Panc1 (cell line): ENCODE measurements at regions not wholly inside any gene's neighbourhood (a gene's known extent, or its start where the extent isn't known, plus 50 kb on each side); places are given as distances from the start of the nearest gene placed in this dataset.

ENCODE experiments used
- ATAC-seq: fragments of 200-7000 bp; cut with Tn5 transposase; 2 replicates; pipeline ENCODE4 v1.9.1; 2020; ENCODE audit warnings: mild to moderate bottlenecking, moderate library complexity
- BruUV-seq: library from RNA; stranded (reverse); fragments of 400-500 nt; replicated peaks from 2 replicates; lab custom pipeline; 2021; lab: Mats Ljungman, UMichigan
- CTCF ChIA-PET: fragments of 300-600 bp; sonication (Branson Sonifier 250); formaldehyde crosslinking; loops from one replicate; lab custom pipeline; 2022; ENCODE audit warnings: antibody characterized with exemption; lab: Charles Lee
- POLR2A ChIA-PET: fragments of 300-600 bp; sonication (Branson Sonifier 250); formaldehyde crosslinking; loops from one replicate; lab custom pipeline; 2022; ENCODE audit warnings: antibody characterized with exemption; lab: Charles Lee
- DNase-seq: peaks from one replicate; pipeline ENCODE4 v3.0.0-alpha.2; 2010; ENCODE audit warnings: low read depth, low spot score
- H3K27ac ChIP-seq: 2 replicates; pipeline ENCODE4 v1.5.1; 2011; ENCODE audit warnings: mild to moderate bottlenecking, low read length, inconsistent platforms
- H3K27me3 ChIP-seq: fragments of 200-500 bp; sonication (Bioruptor generic); 2 replicates; pipeline ENCODE4 v1.6.0; 2014; ENCODE audit warnings: low read length, inconsistent platforms; ENCODE audit not compliant: control insufficient read depth, insufficient read depth
- H3K36me3 ChIP-seq: fragments of 200-500 bp; sonication (Bioruptor generic); 2 replicates; pipeline ENCODE4 v1.5.1; 2014; ENCODE audit warnings: inconsistent platforms, mild to moderate bottlenecking, low read length, moderate library complexity; ENCODE audit not compliant: control insufficient read depth, insufficient read depth
- H3K4me1 ChIP-seq: 2 replicates; pipeline ENCODE4 v1.5.1; 2011; ENCODE audit warnings: inconsistent platforms, mild to moderate bottlenecking, low read length, moderate library complexity; ENCODE audit not compliant: control insufficient read depth, insufficient read depth
- H3K4me3 ChIP-seq, 2 experiments: 2 replicates each; pipeline ENCODE4 v1.5.1; 2011 to 2012; ENCODE audit warnings: low read depth in 2 of 2, low read length in 2 of 2, mild to moderate bottlenecking in 2 of 2, inconsistent platforms in 1 of 2, moderate library complexity in 1 of 2
- H3K9me3 ChIP-seq: fragments of 200-500 bp; sonication (Bioruptor generic); 2 replicates; pipeline ENCODE4 v1.5.1; 2014; ENCODE audit warnings: low read depth, mild to moderate bottlenecking, inconsistent platforms, low read length, moderate library complexity; ENCODE audit not compliant: control insufficient read depth, insufficient read depth
- CTCF ChIP-seq: fragments of 450-650 bp; IDR thresholded peaks from 2 replicates; pipeline ENCODE4 v1.5.1; 2017; ENCODE audit warnings: mild to moderate bottlenecking
- POLR2AphosphoS5 ChIP-seq: IDR thresholded peaks from 2 replicates; pipeline ENCODE4 v1.6.1; 2012; ENCODE audit warnings: mild to moderate bottlenecking, low read depth, low read length, moderate library complexity
- REST ChIP-seq, 2 experiments: IDR thresholded peaks; 2 replicates each; pipeline ENCODE4 v1.6.1; 2011 to 2012; ENCODE audit warnings: low read depth in 2 of 2, control low read depth in 1 of 2, low read length in 1 of 2, mild to moderate bottlenecking in 1 of 2, moderate library complexity in 1 of 2; ENCODE audit not compliant: insufficient read depth in 1 of 2
- SIN3A ChIP-seq: IDR thresholded peaks from 2 replicates; pipeline ENCODE4 v1.6.1; 2012; ENCODE audit warnings: low read depth, mild to moderate bottlenecking, low read length, moderate library complexity, borderline replicate concordance; ENCODE audit not compliant: insufficient read depth
- TCF7L2 ChIP-seq: IDR thresholded peaks from 2 replicates; pipeline ENCODE4 v1.6.1; 2011; ENCODE audit warnings: mild to moderate bottlenecking, low read depth, low read length, inconsistent platforms
- in situ Hi-C: cut with HindIII; loops from 2 replicates; pipeline ENCODE4 v1.10.0; 2016; ENCODE audit warnings: low sequenced_read_pairs, low pct_unique_long_range_greater_than_20kb
- intact Hi-C: fragments of 100-400 bp; cut with micrococcal nuclease; formaldehyde crosslinking; loops from one replicate; pipeline ENCODE4 v1.10.0; 2022; ENCODE audit not compliant: unreplicated experiment

- Histone ChIP-seq H3K9me3 (no peaks in the 10 kb centered on the region), H3K27me3 (no peaks in the 10 kb centered on the region), H3K4me1 (no peaks in the 10 kb centered on the region), H3K4me3 (no peak overlapping the region), H3K27ac (no peak overlapping the region), H3K36me3 (no peaks in the 10 kb centered on the region)
- CTCF ChIA-PET = no interaction called here
- POLR2A ChIA-PET = no interaction called here
- in situ Hi-C loops = no loop called here
- ATAC-seq (no peak), DNase-seq (no peak)
- intact Hi-C loops = no loop called here
- BruUV-seq = no TSS peak
- no peak for TF ChIP-seq REST (IDR thresholded peaks at IDR 0.05; ENCODE audit: insufficient read depth in 1 of 2, low read depth in 2 of 2, low read length in 1 of 2)
- no peak for TF ChIP-seq TCF7L2
- TF ChIP-seq SIN3A = no peak
- TF ChIP-seq CTCF = no peak
- TF ChIP-seq POLR2AphosphoS5 = no peak
These were observed 366.2 kb downstream of the MIAT start for GRCh38 chr22:27023591-27023990.

GRCh38 chr22:27024982-27025381 lies 367.6 kb downstream of the MIAT start:
- BruUV-seq = no TSS peak
- DNase-seq (no peak), ATAC-seq (no peak)
- Histone ChIP-seq H3K9me3 (no peaks in the 10 kb centered on the region), H3K27ac (no peak overlapping the region), H3K4me3 (no peak overlapping the region), H3K27me3 (no peaks in the 10 kb centered on the region), H3K36me3 (no peaks in the 10 kb centered on the region), H3K4me1 (no peaks in the 10 kb centered on the region)
- POLR2A ChIA-PET = no interaction called here
- TF ChIP-seq CTCF (no peak), POLR2AphosphoS5 (no peak), SIN3A (no peak), REST (IDR thresholded peaks at IDR 0.05; ENCODE audit: insufficient read depth in 1 of 2, low read depth in 2 of 2, low read length in 1 of 2) (no peak), TCF7L2 (no peak)
- in situ Hi-C loops = no loop called here
- CTCF ChIA-PET = no interaction called here
- intact Hi-C loops = no loop called here
